SK-N-SH (cell line): ENCODE measurements at regions not wholly inside any gene's neighbourhood (a gene's known extent, or its start where the extent isn't known, plus 50 kb on each side); places are given as distances from the start of the nearest gene placed in this dataset.

ENCODE experiments used
- EP300 ChIP-seq, 2 experiments: IDR thresholded peaks; 2 replicates each; pipeline versions ENCODE4 v1.4.0 to v1.6.1; 2012; ENCODE audit warnings: borderline replicate concordance in 1 of 2, low read depth in 1 of 2, low read length in 1 of 2
- JUND ChIP-seq: IDR thresholded peaks from 2 replicates; pipeline ENCODE4 v1.4.0; 2012
- POLR2AphosphoS5 ChIP-seq: IDR thresholded peaks from 2 replicates; pipeline ENCODE4 v1.6.1; 2012; ENCODE audit warnings: low read depth, low read length
- RAD21 ChIP-seq: IDR thresholded peaks from 2 replicates; pipeline ENCODE4 v1.6.1; 2012; ENCODE audit warnings: mild to moderate bottlenecking, low read length
- YY1 ChIP-seq: IDR thresholded peaks from 2 replicates; pipeline ENCODE4 v1.4.0; 2012; ENCODE audit warnings: low read depth, mild to moderate bottlenecking
- TF ChIP-seq, protein P1 (sequence below): fragments of 200-600 bp; sonication (generic); IDR thresholded peaks from 2 replicates; pipeline ENCODE4 v1.6.1; 2017; ENCODE audit warnings: antibody characterized with exemption, mild to moderate bottlenecking, moderate library complexity
- TF ChIP-seq, protein P2 (sequence below): IDR thresholded peaks from 2 replicates; pipeline ENCODE4 v1.4.0; 2012; ENCODE audit warnings: low read depth

DNA sequence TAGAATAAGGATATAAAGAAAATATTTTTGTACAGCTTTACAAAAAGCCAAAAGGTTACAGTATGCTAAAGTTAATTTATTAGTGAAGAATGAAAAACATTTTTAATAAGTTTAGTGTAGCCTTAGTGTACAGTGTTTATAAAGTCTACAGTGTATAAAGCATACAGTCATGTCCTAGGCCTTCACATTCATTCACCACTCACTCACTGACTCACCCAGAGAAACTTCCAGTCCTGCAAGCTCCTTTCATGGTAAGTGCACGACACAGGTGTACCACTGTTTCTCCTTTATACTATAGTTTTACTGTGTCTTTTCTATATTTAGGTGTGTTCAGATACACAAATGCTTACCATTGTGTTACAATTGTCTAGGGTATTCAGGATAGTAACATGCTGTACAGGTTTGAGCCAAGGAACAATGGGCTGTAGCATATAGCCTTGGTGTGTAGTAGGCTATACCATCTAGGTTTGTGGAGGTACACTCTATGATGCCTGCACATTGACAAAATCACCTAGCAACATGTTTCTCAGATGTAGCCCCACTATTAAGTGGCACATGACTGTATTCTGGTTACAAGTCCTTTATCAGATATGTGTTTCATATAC is 197.1 kb upstream of the KBTBD8 start:
- TF ChIP-seq, protein P1, sequence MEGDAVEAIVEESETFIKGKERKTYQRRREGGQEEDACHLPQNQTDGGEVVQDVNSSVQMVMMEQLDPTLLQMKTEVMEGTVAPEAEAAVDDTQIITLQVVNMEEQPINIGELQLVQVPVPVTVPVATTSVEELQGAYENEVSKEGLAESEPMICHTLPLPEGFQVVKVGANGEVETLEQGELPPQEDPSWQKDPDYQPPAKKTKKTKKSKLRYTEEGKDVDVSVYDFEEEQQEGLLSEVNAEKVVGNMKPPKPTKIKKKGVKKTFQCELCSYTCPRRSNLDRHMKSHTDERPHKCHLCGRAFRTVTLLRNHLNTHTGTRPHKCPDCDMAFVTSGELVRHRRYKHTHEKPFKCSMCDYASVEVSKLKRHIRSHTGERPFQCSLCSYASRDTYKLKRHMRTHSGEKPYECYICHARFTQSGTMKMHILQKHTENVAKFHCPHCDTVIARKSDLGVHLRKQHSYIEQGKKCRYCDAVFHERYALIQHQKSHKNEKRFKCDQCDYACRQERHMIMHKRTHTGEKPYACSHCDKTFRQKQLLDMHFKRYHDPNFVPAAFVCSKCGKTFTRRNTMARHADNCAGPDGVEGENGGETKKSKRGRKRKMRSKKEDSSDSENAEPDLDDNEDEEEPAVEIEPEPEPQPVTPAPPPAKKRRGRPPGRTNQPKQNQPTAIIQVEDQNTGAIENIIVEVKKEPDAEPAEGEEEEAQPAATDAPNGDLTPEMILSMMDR, result no peak
- TF ChIP-seq JUND (no peak), RAD21 (no peak), EP300 (IDR thresholded peaks at IDR 0.05; ENCODE audit: borderline replicate concordance in 1 of 2, low read depth in 1 of 2, low read length in 1 of 2) (no peak), POLR2AphosphoS5 (no peak), YY1 (no peak)
- TF ChIP-seq, protein P2, sequence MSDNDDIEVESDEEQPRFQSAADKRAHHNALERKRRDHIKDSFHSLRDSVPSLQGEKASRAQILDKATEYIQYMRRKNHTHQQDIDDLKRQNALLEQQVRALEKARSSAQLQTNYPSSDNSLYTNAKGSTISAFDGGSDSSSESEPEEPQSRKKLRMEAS, result no peak
